GM12872 (cell line): ENCODE measurements at regions not wholly inside any gene's neighbourhood (a gene's known extent, or its start where the extent isn't known, plus 50 kb on each side); places are given as distances from the start of the nearest gene placed in this dataset.

Experiments used
- CTCF ChIP-seq: IDR thresholded peaks from 3 replicates; pipeline ENCODE4 v1.5.1; 2011; ENCODE audit warnings: low read depth, mild to moderate bottlenecking, low read length, moderate library complexity; ENCODE audit not compliant: insufficient read depth

GRCh38 chr3:6132684-6133432, 728.1 kb upstream of the GRM7 start:
- TF ChIP-seq CTCF, result no peak

- no peak for TF ChIP-seq CTCF
Observed at GRCh38 chr3:6142707-6143106, 718.2 kb upstream of the GRM7 start.

GRCh38 chr3:6147883-6148282, 713.0 kb upstream of the GRM7 start:
- TF ChIP-seq CTCF, result no peak

- TF ChIP-seq CTCF, result no peak
Observed at GRCh38 chr3:6155650-6156338, 705.1 kb upstream of the GRM7 start.

GRCh38 chr3:6165951-6166350, 695.0 kb upstream of the GRM7 start:
- no peak for TF ChIP-seq CTCF

GRCh38 chr3:6168256-6168655, 692.7 kb upstream of the GRM7 start:
- TF ChIP-seq CTCF, result no peak

- no peak for TF ChIP-seq CTCF
Observed at GRCh38 chr3:6172871-6173642, 687.9 kb upstream of the GRM7 start.
